Panc1 (cell line): ENCODE measurements at regions not wholly inside any gene's neighbourhood (a gene's known extent, or its start where the extent isn't known, plus 50 kb on each side); places are given as distances from the start of the nearest gene placed in this dataset.

Source experiments
- POLR2AphosphoS5 ChIP-seq: IDR thresholded peaks from 2 replicates; pipeline ENCODE4 v1.6.1; 2012; ENCODE audit warnings: mild to moderate bottlenecking, low read depth, low read length, moderate library complexity
- SIN3A ChIP-seq: IDR thresholded peaks from 2 replicates; pipeline ENCODE4 v1.6.1; 2012; ENCODE audit warnings: low read depth, mild to moderate bottlenecking, low read length, moderate library complexity, borderline replicate concordance; ENCODE audit not compliant: insufficient read depth
- TF ChIP-seq, protein P1 (sequence below): fragments of 450-650 bp; IDR thresholded peaks from 2 replicates; pipeline ENCODE4 v1.5.1; 2017; ENCODE audit warnings: mild to moderate bottlenecking
- TF ChIP-seq, protein P2 (sequence below), 2 experiments: IDR thresholded peaks; 2 replicates each; pipeline ENCODE4 v1.6.1; 2011 to 2012; ENCODE audit warnings: low read depth in 2 of 2, control low read depth in 1 of 2, low read length in 1 of 2, mild to moderate bottlenecking in 1 of 2, moderate library complexity in 1 of 2; ENCODE audit not compliant: insufficient read depth in 1 of 2

- TF ChIP-seq, protein P1, sequence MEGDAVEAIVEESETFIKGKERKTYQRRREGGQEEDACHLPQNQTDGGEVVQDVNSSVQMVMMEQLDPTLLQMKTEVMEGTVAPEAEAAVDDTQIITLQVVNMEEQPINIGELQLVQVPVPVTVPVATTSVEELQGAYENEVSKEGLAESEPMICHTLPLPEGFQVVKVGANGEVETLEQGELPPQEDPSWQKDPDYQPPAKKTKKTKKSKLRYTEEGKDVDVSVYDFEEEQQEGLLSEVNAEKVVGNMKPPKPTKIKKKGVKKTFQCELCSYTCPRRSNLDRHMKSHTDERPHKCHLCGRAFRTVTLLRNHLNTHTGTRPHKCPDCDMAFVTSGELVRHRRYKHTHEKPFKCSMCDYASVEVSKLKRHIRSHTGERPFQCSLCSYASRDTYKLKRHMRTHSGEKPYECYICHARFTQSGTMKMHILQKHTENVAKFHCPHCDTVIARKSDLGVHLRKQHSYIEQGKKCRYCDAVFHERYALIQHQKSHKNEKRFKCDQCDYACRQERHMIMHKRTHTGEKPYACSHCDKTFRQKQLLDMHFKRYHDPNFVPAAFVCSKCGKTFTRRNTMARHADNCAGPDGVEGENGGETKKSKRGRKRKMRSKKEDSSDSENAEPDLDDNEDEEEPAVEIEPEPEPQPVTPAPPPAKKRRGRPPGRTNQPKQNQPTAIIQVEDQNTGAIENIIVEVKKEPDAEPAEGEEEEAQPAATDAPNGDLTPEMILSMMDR: no peak
- no peak for TF ChIP-seq POLR2AphosphoS5
- TF ChIP-seq, protein P2, sequence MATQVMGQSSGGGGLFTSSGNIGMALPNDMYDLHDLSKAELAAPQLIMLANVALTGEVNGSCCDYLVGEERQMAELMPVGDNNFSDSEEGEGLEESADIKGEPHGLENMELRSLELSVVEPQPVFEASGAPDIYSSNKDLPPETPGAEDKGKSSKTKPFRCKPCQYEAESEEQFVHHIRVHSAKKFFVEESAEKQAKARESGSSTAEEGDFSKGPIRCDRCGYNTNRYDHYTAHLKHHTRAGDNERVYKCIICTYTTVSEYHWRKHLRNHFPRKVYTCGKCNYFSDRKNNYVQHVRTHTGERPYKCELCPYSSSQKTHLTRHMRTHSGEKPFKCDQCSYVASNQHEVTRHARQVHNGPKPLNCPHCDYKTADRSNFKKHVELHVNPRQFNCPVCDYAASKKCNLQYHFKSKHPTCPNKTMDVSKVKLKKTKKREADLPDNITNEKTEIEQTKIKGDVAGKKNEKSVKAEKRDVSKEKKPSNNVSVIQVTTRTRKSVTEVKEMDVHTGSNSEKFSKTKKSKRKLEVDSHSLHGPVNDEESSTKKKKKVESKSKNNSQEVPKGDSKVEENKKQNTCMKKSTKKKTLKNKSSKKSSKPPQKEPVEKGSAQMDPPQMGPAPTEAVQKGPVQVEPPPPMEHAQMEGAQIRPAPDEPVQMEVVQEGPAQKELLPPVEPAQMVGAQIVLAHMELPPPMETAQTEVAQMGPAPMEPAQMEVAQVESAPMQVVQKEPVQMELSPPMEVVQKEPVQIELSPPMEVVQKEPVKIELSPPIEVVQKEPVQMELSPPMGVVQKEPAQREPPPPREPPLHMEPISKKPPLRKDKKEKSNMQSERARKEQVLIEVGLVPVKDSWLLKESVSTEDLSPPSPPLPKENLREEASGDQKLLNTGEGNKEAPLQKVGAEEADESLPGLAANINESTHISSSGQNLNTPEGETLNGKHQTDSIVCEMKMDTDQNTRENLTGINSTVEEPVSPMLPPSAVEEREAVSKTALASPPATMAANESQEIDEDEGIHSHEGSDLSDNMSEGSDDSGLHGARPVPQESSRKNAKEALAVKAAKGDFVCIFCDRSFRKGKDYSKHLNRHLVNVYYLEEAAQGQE (IDR thresholded peaks at IDR 0.05; ENCODE audit: insufficient read depth in 1 of 2, low read depth in 2 of 2, low read length in 1 of 2): no peak
- TF ChIP-seq SIN3A: no peak
Observed at GRCh38 chr3:70752051-70752450, 439.6 kb upstream of the MDFIC2 start.
